Activated naive CD4-positive, alpha-beta T cell treated with anti-CD3 and anti-CD28 coated beads, Interleukin-2, amount 10 ng/mL, durations not matched to agents 7 days and 5 days (primary cell): ENCODE measurements at regions not wholly inside any gene's neighbourhood (a gene's known extent, or its start where the extent isn't known, plus 50 kb on each side); places are given as distances from the start of the nearest gene placed in this dataset.
"Not testable (repeated sequence)": the region's sequence is repeated elsewhere in the genome, so short reads cannot be mapped to it uniquely, and the experiment has no call there.

Experiments used
- CTCF ChIA-PET: fragments of 350-600 bp; sonication (Branson Sonifier 250); formaldehyde crosslinking; loops from one replicate; lab custom pipeline; 2021; ENCODE audit warnings: antibody characterized with exemption; lab: Charles Lee
- DNase-seq: peaks from one replicate; pipeline ENCODE4 v3.0.0-alpha.2; 2020
- H3K27ac Mint-ChIP-seq: one replicate; pipeline ENCODE4 v1.8.0; 2021; ENCODE audit warnings: mild to moderate bottlenecking, moderate library complexity, mixed read lengths
- H3K27me3 Mint-ChIP-seq: one replicate; pipeline ENCODE4 v1.8.0; 2021; ENCODE audit warnings: mild to moderate bottlenecking, mixed read lengths
- H3K36me3 Mint-ChIP-seq: one replicate; pipeline ENCODE4 v1.8.0; 2021; ENCODE audit warnings: mixed read lengths
- H3K4me1 Mint-ChIP-seq: one replicate; pipeline ENCODE4 v1.8.0; 2021; ENCODE audit warnings: mixed read lengths
- H3K4me3 Mint-ChIP-seq: one replicate; pipeline ENCODE4 v1.8.0; 2021; ENCODE audit warnings: mild to moderate bottlenecking, moderate library complexity, mixed read lengths
- H3K9me3 Mint-ChIP-seq: one replicate; pipeline ENCODE4 v1.8.0; 2021; ENCODE audit warnings: mixed read lengths

DNA sequence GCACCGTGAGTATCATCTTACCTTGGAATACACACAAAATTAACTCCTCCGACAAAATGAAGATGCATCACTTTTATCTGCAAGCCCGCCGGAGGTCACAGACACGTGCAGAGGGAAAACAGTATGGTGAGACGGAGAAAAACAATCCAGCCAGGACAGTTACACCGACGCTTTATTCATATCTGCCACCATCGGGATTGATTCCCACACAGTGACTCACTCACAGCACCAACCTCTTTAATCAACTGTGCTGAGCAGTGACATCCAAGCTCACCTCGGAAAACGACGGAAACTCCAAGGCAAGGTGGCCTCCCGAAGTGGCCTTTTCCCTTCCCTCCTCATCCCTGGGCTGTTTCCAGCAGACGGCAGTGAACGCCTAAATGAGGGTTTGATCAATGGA is 151.8 kb downstream of the NPIPA8 start:
- H3K4me1 Mint-ChIP-seq, CTCF ChIA-PET, DNase-seq, H3K9me3 Mint-ChIP-seq, H3K27me3 Mint-ChIP-seq, H3K4me3 Mint-ChIP-seq, H3K27ac Mint-ChIP-seq, H3K36me3 Mint-ChIP-seq: not testable (repeated sequence)

DNA sequence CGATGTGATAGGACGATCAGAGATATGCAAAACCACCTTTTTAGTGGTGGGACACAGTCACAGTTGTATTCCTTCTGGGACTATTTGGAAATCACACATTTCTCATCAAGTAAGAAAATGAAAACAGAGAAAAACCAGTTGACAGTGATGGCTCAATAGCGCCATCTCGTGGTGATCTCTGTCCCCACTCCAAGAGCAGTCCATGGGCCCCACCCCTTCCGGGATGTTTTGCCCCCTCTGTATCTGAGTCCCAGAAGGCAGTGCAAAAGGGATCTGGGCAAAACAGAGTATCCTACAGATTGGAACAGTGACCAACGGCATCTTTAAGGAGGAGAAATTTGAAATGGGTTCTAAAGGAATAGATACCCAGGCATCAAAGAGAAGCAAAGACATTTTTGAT is 155.5 kb downstream of the NPIPA8 start:
- H3K27me3 Mint-ChIP-seq, CTCF ChIA-PET, H3K27ac Mint-ChIP-seq, H3K4me3 Mint-ChIP-seq, H3K9me3 Mint-ChIP-seq, DNase-seq, H3K36me3 Mint-ChIP-seq, H3K4me1 Mint-ChIP-seq: not testable (repeated sequence)

DNA sequence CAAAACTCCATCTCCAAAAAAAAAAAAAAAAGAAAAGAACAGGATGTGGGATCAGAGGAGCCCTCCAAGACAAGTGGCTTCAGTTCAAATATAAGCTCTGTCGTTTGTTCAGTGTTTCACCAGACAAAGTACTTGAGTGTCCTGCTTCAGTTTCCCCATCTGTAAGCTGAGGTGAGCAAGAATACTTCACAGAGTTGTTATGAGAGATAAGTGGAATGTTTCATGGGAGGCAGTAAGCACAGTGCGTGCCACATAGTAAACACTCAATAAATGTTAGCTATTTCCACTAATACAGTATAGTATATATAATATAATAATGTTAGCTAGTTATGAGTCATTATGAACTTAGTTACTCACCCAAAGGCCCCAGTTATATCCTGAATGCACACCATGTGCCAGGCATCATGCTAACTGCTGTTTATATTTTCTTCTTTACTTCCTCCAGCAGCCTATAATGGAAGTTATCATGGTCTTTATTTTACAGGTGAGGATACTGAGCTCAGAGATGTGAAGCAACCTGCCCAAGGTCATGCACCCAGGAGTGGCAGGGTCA is 162.5 kb downstream of the NPIPA8 start:
- H3K27ac Mint-ChIP-seq, H3K27me3 Mint-ChIP-seq, CTCF ChIA-PET, H3K4me1 Mint-ChIP-seq, H3K9me3 Mint-ChIP-seq, H3K36me3 Mint-ChIP-seq, H3K4me3 Mint-ChIP-seq, DNase-seq: not testable (repeated sequence)

DNA sequence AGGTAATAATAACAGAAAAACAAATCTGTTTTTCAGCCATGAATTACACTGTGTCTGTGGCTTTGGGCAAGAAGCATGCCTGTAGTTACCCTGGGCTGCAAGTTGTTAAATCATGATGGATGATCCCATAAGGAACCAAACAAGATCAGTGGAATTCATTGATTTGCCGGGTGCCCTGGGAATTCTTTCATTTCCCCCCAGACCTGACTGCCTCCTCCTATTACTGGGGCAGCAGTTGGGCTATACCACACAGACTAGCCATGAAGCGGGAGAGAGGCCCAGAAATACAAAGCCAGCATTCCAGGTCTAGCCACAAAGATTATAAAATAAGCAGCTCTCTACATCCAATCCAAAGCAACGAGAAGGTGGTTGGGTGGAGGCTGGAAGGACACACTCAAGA is 174.2 kb downstream of the NPIPA8 start:
- H3K9me3 Mint-ChIP-seq, H3K4me1 Mint-ChIP-seq, H3K4me3 Mint-ChIP-seq, H3K27me3 Mint-ChIP-seq, H3K27ac Mint-ChIP-seq, CTCF ChIA-PET, H3K36me3 Mint-ChIP-seq, DNase-seq: not testable (repeated sequence)

DNA sequence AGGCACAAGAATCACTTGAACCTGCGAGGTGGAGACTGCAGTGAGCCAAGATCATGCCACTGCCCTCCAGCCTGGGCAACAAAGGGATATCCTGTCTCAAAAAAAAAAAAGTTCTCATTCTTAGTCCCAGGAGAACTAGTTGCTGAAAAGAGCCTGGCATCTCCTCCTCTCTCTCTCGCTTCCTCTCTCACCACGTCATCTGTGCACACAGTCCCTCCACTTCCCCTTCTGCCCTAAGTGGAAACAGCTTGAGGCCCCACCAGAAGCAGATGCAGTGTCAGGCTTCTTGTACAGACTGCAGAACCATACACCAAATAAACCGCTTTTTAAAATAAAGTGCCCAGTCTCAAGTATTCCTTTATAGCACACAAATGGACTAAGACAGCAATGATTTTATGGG is 175.3 kb downstream of the NPIPA8 start:
- H3K9me3 Mint-ChIP-seq, H3K36me3 Mint-ChIP-seq, H3K4me1 Mint-ChIP-seq, H3K27me3 Mint-ChIP-seq, H3K27ac Mint-ChIP-seq, CTCF ChIA-PET, H3K4me3 Mint-ChIP-seq, DNase-seq: not testable (repeated sequence)

DNA sequence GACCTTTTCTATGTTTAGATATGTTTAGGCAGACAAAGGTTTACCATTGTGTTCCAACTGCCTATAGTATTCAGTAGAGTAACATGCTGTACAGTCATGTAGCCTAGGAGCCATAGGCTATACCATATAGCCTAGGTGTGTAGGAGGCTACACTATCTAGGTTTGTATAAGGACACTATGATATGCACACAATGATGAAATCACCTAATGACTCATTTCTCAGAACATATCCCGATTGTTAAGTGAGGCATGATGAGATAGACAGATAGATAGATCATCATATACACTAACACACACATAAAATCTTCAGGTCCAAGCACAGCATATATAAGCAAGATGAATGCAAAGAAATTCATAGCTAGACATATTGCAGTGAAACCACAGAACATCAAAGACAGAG is 177.4 kb downstream of the NPIPA8 start:
- H3K4me3 Mint-ChIP-seq, H3K27me3 Mint-ChIP-seq, DNase-seq, H3K4me1 Mint-ChIP-seq, CTCF ChIA-PET, H3K27ac Mint-ChIP-seq, H3K36me3 Mint-ChIP-seq, H3K9me3 Mint-ChIP-seq: not testable (repeated sequence)

DNA sequence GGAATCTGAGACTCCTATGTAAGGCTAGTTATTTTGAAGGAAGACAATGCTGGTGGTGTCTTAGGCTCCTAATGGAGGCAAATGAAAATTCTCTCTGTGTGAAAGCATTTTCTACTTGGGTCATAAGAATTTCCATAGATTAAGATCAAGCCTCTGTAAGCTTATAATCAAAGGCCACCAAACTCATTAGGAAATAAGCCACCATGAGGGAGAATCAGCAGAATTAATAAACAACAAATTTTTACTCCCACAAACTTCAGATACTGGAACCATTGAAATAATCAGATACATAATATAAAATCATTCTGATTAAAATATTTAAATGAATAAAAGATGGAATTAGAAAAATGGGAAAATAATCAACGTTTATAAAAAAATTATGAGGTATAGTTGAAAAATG is 178.7 kb downstream of the NPIPA8 start:
- DNase-seq, H3K4me3 Mint-ChIP-seq, H3K4me1 Mint-ChIP-seq, H3K9me3 Mint-ChIP-seq, H3K36me3 Mint-ChIP-seq, H3K27ac Mint-ChIP-seq, CTCF ChIA-PET, H3K27me3 Mint-ChIP-seq: not testable (repeated sequence)

DNA sequence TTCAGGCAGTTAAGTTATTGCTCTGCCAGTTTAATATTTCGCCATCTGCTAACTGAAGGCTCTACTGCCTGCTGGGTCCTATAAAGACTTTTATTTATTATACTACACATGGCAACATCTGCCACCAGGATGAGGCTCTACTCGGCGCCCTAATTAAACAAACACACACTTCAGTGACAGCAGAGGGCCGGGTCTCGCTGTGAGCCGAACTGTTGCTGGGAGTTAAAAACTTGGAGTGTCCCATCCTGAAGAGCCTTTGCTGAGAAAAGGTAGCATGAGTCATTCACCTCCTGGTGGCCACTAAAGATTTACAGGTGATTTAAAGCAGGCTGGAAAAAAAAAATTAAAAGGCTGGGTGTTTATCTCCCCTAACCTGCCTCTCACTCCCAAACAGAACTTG is 183.7 kb downstream of the NPIPA8 start:
- H3K4me1 Mint-ChIP-seq, H3K9me3 Mint-ChIP-seq, H3K4me3 Mint-ChIP-seq, H3K27me3 Mint-ChIP-seq, H3K36me3 Mint-ChIP-seq, DNase-seq, H3K27ac Mint-ChIP-seq, CTCF ChIA-PET: not testable (repeated sequence)

DNA sequence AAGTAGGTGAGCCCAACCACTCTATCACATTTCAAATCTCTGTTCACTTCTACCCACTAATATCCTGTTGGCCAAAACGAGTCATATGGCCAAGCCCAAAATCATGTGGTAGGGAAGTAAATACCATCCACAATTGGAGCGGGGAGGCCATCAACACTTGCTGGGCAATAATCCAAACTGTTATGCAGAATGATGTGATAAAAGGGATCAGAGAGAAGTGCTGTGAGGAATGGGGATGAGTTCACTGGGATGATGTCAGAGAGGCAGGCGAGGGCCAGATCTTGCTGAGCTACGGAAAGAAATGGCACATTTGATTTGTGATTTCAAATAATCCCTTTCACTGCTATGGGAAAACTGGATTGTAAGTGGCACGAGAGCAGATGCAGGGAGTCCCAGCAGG is 188.4 kb downstream of the NPIPA8 start:
- H3K36me3 Mint-ChIP-seq, H3K27ac Mint-ChIP-seq, H3K4me1 Mint-ChIP-seq, DNase-seq, H3K27me3 Mint-ChIP-seq, CTCF ChIA-PET, H3K4me3 Mint-ChIP-seq, H3K9me3 Mint-ChIP-seq: not testable (repeated sequence)

DNA sequence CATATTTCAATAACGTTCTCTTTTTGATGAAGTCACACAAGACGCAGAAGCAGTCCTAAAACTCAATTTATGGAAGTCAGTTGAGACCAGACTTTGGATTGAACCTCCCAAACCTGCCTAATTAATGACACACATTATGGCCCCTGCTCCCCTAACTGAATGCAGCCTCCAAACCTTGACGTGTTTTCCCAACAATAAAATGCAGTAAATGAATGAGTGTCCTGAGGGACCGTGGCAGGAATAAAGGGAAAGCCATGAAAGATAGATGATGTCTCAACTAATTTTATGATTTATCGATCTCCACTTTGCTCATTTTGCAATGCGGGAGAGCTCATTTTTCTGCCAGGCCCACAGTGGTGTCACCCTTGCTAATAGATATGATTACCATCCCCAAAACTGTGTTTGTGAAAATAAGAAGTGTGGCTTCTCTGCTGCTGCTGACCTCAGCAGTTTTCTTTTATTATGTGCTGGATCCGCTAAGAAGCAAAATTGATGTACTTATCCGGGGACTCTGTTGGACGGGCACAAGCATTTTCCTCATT is 189.9 kb downstream of the NPIPA8 start:
- H3K27ac Mint-ChIP-seq, H3K27me3 Mint-ChIP-seq, DNase-seq, H3K4me1 Mint-ChIP-seq, H3K4me3 Mint-ChIP-seq, CTCF ChIA-PET, H3K36me3 Mint-ChIP-seq, H3K9me3 Mint-ChIP-seq: not testable (repeated sequence)

DNA sequence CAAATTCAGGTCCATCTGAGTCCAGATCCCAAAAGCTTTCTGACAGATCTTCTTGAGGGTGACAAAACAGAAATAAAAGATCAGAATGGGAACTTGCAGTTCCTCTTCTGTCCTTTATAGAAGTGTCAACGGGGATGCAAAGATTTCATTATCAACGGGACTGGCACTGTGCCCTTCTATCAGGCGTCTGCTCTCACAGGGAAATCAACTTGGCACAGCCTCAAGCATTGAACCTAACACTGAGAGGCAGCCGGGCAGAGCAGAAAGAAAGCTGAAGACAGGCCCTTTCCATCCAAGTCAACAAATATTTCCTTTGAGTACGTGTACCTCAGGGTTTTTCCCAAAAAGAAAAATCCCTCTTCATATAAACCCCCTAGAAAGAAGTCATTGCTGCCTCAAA is 194.5 kb downstream of the NPIPA8 start:
- DNase-seq, CTCF ChIA-PET, H3K4me3 Mint-ChIP-seq, H3K9me3 Mint-ChIP-seq, H3K27me3 Mint-ChIP-seq, H3K36me3 Mint-ChIP-seq, H3K4me1 Mint-ChIP-seq, H3K27ac Mint-ChIP-seq: not testable (repeated sequence)

DNA sequence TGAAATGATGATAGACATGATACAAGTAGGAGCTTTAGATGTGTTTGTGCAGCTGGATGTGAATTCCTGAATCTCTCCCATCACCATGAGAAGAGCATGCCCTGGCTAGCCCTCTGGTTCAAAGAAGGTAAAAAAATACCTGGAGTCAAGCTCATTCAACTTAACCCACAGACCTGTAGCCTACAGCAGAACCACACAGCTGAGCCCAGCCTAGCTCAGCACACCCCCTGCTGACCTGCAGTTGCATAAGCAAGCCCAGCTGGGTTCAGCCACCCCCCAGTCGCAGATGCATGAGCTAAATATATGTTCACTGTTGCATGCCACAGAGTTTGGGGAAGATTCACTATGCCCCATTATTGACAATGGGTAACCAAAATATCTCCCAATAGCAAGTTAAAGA is 200.2 kb downstream of the NPIPA8 start:
- H3K4me3 Mint-ChIP-seq, H3K27me3 Mint-ChIP-seq, H3K27ac Mint-ChIP-seq, CTCF ChIA-PET, H3K9me3 Mint-ChIP-seq, H3K36me3 Mint-ChIP-seq, DNase-seq, H3K4me1 Mint-ChIP-seq: not testable (repeated sequence)

DNA sequence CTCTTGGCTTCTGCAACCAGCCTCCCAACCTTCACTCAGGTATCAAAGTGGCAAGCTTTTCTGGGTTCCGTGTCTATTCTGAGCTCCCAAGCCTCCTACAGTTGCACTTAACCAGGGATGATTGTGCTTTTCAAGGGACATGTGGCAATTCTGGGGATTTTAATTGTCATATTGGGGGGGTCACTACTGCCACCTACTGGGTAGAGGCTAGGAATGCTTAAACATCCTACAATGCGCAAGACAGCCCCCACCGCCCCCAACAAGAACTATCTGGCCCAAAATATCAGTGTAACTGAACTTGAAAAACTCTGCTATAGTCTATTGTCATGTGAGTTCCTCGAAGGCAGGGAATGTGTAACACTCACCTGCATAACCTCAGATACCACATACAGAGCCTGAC is 201.5 kb downstream of the NPIPA8 start:
- DNase-seq, H3K4me1 Mint-ChIP-seq, CTCF ChIA-PET, H3K36me3 Mint-ChIP-seq, H3K27me3 Mint-ChIP-seq, H3K27ac Mint-ChIP-seq, H3K9me3 Mint-ChIP-seq, H3K4me3 Mint-ChIP-seq: not testable (repeated sequence)

DNA sequence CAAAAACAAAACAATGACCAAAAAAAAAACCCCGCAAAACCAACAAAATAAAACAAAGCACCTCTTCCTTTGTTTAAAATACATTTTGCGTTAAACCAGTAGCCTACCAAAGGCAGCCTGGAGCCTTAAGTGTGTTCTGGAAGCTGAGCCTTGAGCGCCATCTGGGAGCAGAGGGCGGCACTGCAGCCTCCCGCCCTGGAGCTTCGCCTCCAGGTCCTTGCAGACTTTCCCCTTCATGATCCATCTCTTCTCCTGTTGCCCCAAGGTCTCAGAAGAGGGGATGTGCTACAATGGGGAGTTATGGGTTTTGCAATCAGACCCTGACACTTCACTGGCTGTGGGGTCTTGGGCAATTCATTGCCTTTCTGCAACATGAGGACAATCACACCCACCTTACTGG is 204.9 kb downstream of the NPIPA8 start:
- CTCF ChIA-PET, H3K9me3 Mint-ChIP-seq, H3K36me3 Mint-ChIP-seq, H3K27me3 Mint-ChIP-seq, H3K4me3 Mint-ChIP-seq, DNase-seq, H3K27ac Mint-ChIP-seq, H3K4me1 Mint-ChIP-seq: not testable (repeated sequence)

DNA sequence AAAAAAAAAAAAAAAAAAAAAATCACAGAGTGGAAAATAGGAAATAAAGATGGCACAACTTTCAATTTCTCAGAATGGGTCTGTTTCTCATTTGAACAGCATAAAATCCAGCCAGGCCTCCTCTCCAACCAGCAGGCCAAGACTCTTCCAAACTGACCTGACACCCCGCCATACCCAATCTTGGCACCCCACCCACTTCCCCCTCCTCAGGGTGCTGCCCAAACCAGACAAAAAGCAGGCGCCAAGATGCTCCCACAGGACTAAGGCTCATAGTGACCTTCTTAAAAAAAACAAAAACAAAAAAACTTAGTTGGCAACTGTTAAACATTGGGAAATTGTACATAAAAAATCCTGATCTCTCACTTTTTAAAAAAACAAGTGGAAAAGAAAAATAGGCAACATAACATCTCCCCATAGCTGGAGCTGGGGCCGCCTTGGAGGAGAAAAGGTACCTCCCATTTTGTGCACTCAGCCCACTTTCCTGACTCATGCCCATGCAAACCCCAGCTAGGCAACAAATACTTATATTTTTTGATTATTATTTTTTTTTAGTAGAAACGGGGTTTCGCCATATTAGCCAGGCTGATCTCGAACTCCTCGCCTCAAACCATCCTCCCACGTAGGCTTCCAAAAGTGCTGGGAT is 205.9 kb downstream of the NPIPA8 start:
- H3K9me3 Mint-ChIP-seq, H3K27ac Mint-ChIP-seq, CTCF ChIA-PET, H3K36me3 Mint-ChIP-seq, H3K4me1 Mint-ChIP-seq, H3K4me3 Mint-ChIP-seq, H3K27me3 Mint-ChIP-seq, DNase-seq: not testable (repeated sequence)

DNA sequence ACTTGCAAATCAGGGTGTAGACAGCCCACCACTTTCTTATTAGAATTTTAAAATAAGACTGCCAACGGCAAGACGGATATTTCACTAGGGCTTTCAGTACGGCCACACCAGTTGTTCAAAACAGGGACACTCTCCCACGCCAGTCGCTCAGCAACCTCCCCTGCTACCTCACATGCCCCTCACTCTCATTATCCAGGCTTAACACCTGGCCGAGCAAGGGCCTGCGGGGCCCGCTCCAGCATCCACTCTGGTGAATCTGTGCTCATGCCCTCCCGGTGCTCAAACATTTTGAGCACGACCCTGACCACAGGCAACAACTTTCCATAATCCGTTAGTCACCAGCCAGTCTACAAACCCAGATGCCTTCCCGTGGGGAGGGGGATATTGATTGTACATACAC is 209.5 kb downstream of the NPIPA8 start:
- H3K36me3 Mint-ChIP-seq, H3K27ac Mint-ChIP-seq, CTCF ChIA-PET, DNase-seq, H3K27me3 Mint-ChIP-seq, H3K4me3 Mint-ChIP-seq, H3K4me1 Mint-ChIP-seq, H3K9me3 Mint-ChIP-seq: not testable (repeated sequence)
